OCI-LY1 (cell line): ENCODE measurements at regions not wholly inside any gene's neighbourhood (a gene's known extent, or its start where the extent isn't known, plus 50 kb on each side); places are given as distances from the start of the nearest gene placed in this dataset.

Experiments used
- H2AFZ ChIP-seq: fragments of 200-600 bp; sonication (generic), shearing (Covaris generic); 2 replicates; pipeline ENCODE4 v1.6.0; 2014; ENCODE audit warnings: antibody characterized with exemption, mild to moderate bottlenecking, low read length
- H3F3A ChIP-seq: fragments of 200-600 bp; sonication (generic), shearing (Covaris generic); 2 replicates; pipeline ENCODE4 v1.6.0; 2014; ENCODE audit warnings: mild to moderate bottlenecking, antibody characterized with exemption, low read length, moderate library complexity; ENCODE audit not compliant: insufficient read depth
- H3K27ac ChIP-seq: fragments of 200-600 bp; sonication (generic); 2 replicates; pipeline ENCODE4 v1.5.1; 2014; ENCODE audit warnings: low read length, mixed run types, mild to moderate bottlenecking, low read depth; ENCODE audit not compliant: poor library complexity, severe bottlenecking
- H3K27me3 ChIP-seq: fragments of 200-600 bp; sonication (generic); 2 replicates; pipeline ENCODE4 v1.6.0; 2014; ENCODE audit warnings: antibody characterized with exemption, mild to moderate bottlenecking, low read length, moderate library complexity; ENCODE audit not compliant: insufficient read depth
- H3K36me3 ChIP-seq: fragments of 200-600 bp; sonication (generic); 2 replicates; pipeline ENCODE4 v1.6.1; 2014; ENCODE audit warnings: mild to moderate bottlenecking, antibody characterized with exemption, low read length, moderate library complexity, mixed read lengths; ENCODE audit not compliant: insufficient read depth
- H3K4me1 ChIP-seq: fragments of 200-600 bp; sonication (generic); 2 replicates; pipeline ENCODE4 v1.5.1; 2014; ENCODE audit warnings: mild to moderate bottlenecking, low read length, moderate library complexity; ENCODE audit not compliant: insufficient read depth, severe bottlenecking
- H3K4me2 ChIP-seq: fragments of 200-600 bp; sonication (generic), shearing (Covaris generic); 2 replicates; pipeline ENCODE4 v1.6.1; 2014; ENCODE audit warnings: low read length
- H3K4me3 ChIP-seq: fragments of 200-600 bp; sonication (generic); 2 replicates; pipeline ENCODE4 v1.5.1; 2014; ENCODE audit warnings: low read length, low read depth, mild to moderate bottlenecking, mixed read lengths; ENCODE audit not compliant: poor library complexity, severe bottlenecking
- H3K79me2 ChIP-seq: fragments of 200-600 bp; shearing (Covaris generic); 2 replicates; pipeline ENCODE4 v1.6.1; 2016; ENCODE audit warnings: mixed run types, low read length, mixed read lengths; ENCODE audit not compliant: insufficient read depth
- H3K9ac ChIP-seq: fragments of 200-600 bp; sonication (generic), shearing (Covaris generic); 2 replicates; pipeline ENCODE4 v1.6.1; 2014; ENCODE audit warnings: mild to moderate bottlenecking, low read length, mixed read lengths
- H3K9me2 ChIP-seq: fragments of 200-600 bp; sonication (generic), shearing (Covaris generic); 2 replicates; pipeline ENCODE4 v1.6.1; 2014; ENCODE audit warnings: low read depth, mild to moderate bottlenecking, low read length, mixed read lengths
- H3K9me3 ChIP-seq: fragments of 200-600 bp; shearing (Covaris generic); 2 replicates; pipeline ENCODE4 v1.6.1; 2014; ENCODE audit warnings: low read length, mixed read lengths
- H4K20me1 ChIP-seq: fragments of 200-600 bp; sonication (generic), shearing (Covaris generic); 2 replicates; pipeline ENCODE4 v1.6.0; 2016; ENCODE audit warnings: mild to moderate bottlenecking, low read length; ENCODE audit not compliant: insufficient read depth
- EZH2 ChIP-seq: fragments of 200-600 bp; sonication (generic), shearing (Covaris generic); IDR thresholded peaks from 2 replicates; pipeline ENCODE4 v1.8.0; 2017; ENCODE audit warnings: borderline replicate concordance, mixed run types, mild to moderate bottlenecking, antibody characterized with exemption, low read length, moderate library complexity, mixed read lengths
- TF ChIP-seq, protein P1 (sequence below): fragments of 200-600 bp; sonication (generic), shearing (Covaris generic); IDR thresholded peaks from 2 replicates; pipeline ENCODE4 v1.5.1; 2017; ENCODE audit warnings: mild to moderate bottlenecking, antibody characterized with exemption, low read length, moderate library complexity, mixed read lengths

DNA sequence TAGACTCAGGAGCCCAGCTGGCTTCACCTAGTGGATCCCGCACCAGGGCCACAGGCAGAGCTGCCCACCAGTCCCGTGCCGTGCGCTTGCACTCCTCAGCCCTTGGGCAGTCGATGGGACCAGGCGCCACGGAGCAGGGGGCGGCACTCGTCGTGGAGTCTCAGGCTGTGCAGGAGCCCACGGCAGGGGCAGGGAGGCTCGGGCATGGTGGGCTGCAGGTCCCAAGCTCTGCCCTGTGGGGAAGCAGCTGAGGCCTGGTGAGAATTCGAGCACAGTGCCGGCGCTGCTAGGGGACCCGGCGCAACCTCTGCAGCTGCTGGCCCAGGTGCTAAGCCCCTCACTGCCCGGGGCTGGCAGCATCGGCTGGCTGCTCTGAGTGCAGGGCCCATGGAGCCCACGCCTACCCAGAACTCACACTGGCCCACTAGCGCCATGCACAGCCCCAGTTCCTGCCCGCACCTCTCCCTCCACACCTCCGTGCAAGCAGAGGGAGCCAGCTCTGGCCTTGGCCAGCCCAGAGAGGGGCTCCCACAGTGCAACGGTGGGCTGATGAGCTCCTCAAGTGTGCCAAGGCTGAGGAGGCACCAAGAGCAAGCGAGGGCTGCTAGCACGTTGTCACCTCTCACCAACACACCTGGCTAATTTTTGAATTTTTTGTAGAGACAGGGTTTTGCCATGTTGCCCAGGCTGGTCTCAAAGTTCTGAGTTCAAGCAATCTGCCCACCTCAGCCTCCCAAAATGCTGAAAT, 116.1 kb downstream of the SPTSSA start:
- Histone ChIP-seq H3K4me1 (no peaks in the 10 kb centered on the region), H3K9ac (no peak overlapping the region), H2AFZ (no peak overlapping the region), H3K27me3 (no peaks in the 10 kb centered on the region), H3F3A (no peaks in the 10 kb centered on the region), H3K9me2 (no peaks in the 10 kb centered on the region), H3K79me2 (no peaks in the 10 kb centered on the region), H3K9me3 (no peaks in the 10 kb centered on the region), H3K36me3 (no peaks in the 10 kb centered on the region), H4K20me1 (no peaks in the 10 kb centered on the region), H3K4me2 (no peak overlapping the region), H3K27ac (no peak overlapping the region), H3K4me3 (no peak overlapping the region)
- no peak for TF ChIP-seq EZH2
- TF ChIP-seq, protein P1, sequence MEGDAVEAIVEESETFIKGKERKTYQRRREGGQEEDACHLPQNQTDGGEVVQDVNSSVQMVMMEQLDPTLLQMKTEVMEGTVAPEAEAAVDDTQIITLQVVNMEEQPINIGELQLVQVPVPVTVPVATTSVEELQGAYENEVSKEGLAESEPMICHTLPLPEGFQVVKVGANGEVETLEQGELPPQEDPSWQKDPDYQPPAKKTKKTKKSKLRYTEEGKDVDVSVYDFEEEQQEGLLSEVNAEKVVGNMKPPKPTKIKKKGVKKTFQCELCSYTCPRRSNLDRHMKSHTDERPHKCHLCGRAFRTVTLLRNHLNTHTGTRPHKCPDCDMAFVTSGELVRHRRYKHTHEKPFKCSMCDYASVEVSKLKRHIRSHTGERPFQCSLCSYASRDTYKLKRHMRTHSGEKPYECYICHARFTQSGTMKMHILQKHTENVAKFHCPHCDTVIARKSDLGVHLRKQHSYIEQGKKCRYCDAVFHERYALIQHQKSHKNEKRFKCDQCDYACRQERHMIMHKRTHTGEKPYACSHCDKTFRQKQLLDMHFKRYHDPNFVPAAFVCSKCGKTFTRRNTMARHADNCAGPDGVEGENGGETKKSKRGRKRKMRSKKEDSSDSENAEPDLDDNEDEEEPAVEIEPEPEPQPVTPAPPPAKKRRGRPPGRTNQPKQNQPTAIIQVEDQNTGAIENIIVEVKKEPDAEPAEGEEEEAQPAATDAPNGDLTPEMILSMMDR: no peak

- Histone ChIP-seq H2AFZ (no peak overlapping the region), H3K36me3 (no peaks in the 10 kb centered on the region), H3K4me1 (no peaks in the 10 kb centered on the region), H3K9me2 (no peaks in the 10 kb centered on the region), H3F3A (no peaks in the 10 kb centered on the region), H3K4me3 (no peak overlapping the region), H3K9me3 (no peaks in the 10 kb centered on the region), H3K27me3 (no peaks in the 10 kb centered on the region), H4K20me1 (no peaks in the 10 kb centered on the region), H3K4me2 (no peak overlapping the region), H3K79me2 (no peaks in the 10 kb centered on the region), H3K9ac (no peak overlapping the region), H3K27ac (no peak overlapping the region)
- TF ChIP-seq EZH2: no peak
- TF ChIP-seq, protein P1: no peak
Measured at GRCh38 chr14:34344318-34344717, 117.7 kb downstream of the SPTSSA start.

DNA sequence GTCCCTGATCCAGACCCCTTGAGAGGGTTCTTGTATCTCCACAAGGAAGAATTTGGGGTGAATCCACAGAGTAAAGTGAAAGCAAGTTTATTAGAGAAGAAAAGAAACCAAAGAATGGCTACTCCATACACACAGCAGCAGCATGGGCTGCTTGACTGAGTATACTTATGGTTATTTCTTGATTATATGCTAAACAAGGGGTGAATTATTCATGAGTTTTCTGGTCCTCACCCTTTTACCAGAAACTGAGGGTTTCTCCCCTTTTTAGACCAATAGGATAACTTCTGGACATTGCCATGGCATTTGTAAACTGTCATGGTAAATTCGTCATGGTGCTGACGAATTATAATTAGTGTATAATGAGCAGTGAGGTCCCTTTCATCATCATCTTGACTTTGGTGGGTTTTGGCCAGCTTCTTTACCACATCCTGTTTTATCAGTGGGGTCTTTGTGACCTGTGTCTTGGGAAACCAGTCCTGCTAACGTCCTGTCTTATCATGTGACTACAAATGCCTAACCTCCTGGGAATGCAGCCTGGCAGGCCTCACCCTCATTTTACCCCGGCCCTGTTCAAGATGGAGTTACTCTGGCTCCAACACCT, 121.9 kb downstream of the SPTSSA start:
- Histone ChIP-seq H3F3A (no peaks in the 10 kb centered on the region), H3K9ac (no peak overlapping the region), H2AFZ (no peak overlapping the region), H3K79me2 (no peaks in the 10 kb centered on the region), H3K27ac (no peak overlapping the region), H3K4me1 (peaks cover 6% of the 10 kb centered on the region), H3K9me2 (no peaks in the 10 kb centered on the region), H3K4me3 (no peak overlapping the region), H3K27me3 (no peaks in the 10 kb centered on the region), H4K20me1 (no peaks in the 10 kb centered on the region), H3K9me3 (no peaks in the 10 kb centered on the region), H3K36me3 (no peaks in the 10 kb centered on the region), H3K4me2 (no peak overlapping the region)
- TF ChIP-seq, protein P1: no peak
- no peak for TF ChIP-seq EZH2
